ENCODE measurements at regions not wholly inside any gene's neighbourhood (a gene's known extent, or its start where the extent isn't known, plus 50 kb on each side); places are given as distances from the start of the nearest gene placed in this dataset.

GRCh38 chr3:43197181-43197580, 89.2 kb upstream of the SNRK start:
- DNase-seq (no peak), FAIRE-seq (no peak)
- no peak for TF ChIP-seq CTCF (IDR thresholded peaks at IDR 0.05; ENCODE audit: borderline replicate concordance, extremely low read depth, insufficient read depth)

GRCh38 chr3:43196721-43197120, 89.6 kb upstream of the SNRK start:
- no peak overlapping the region for H3K4me3 ChIP-seq (ENCODE audit: low read length in 3 of 3)
- no peaks in the 10 kb centered on the region for H3K9me3 ChIP-seq (ENCODE audit: control insufficient read depth in 2 of 3, insufficient read depth in 1 of 3, low read length in 3 of 3)
- FAIRE-seq (no peak), DNase-seq (no peak)
- no peak overlapping the region for H3K9ac ChIP-seq (ENCODE audit: low read length in 3 of 3)
- H3K36me3 ChIP-seq (ENCODE audit: control insufficient read depth in 2 of 3, insufficient read depth in 3 of 3, low read length in 3 of 3) = no peaks in the 10 kb centered on the region
- H3K27me3 ChIP-seq (ENCODE audit: control insufficient read depth, insufficient read depth, low read length) = no peaks in the 10 kb centered on the region
- no peak overlapping the region for H3K27ac ChIP-seq (ENCODE audit: low read depth in 2 of 2, low read length in 2 of 2)
- intact Hi-C loops (cut with DNase I) = no loop called here
- no peak for TF ChIP-seq CTCF (IDR thresholded peaks at IDR 0.05; ENCODE audit: borderline replicate concordance, extremely low read depth, insufficient read depth)
- H3K4me1 ChIP-seq (ENCODE audit: control insufficient read depth in 2 of 3, insufficient read depth in 2 of 3, low read depth in 1 of 3, low read length in 3 of 3) = peaks cover 0 to 6% (median 5%) of the 10 kb centered on the region in 3 donors

More at GRCh38 chr3:43197181-43197580, 89.2 kb upstream of the SNRK start:
- H3K27ac ChIP-seq (ENCODE audit: low read depth in 2 of 2, low read length in 2 of 2) = no peak overlapping the region
- intact Hi-C loops (cut with DNase I) = no loop called here
- H3K9me3 ChIP-seq (ENCODE audit: control insufficient read depth in 2 of 3, insufficient read depth in 1 of 3, low read length in 3 of 3) = no peaks in the 10 kb centered on the region
- H3K9ac ChIP-seq (ENCODE audit: low read length in 3 of 3) = no peak overlapping the region
- no peaks in the 10 kb centered on the region for H3K27me3 ChIP-seq (ENCODE audit: control insufficient read depth, insufficient read depth, low read length)
- H3K4me3 ChIP-seq (ENCODE audit: low read length in 3 of 3) = no peak overlapping the region
- peaks cover 0 to 6% (median 5%) of the 10 kb centered on the region in 3 donors for H3K4me1 ChIP-seq (ENCODE audit: control insufficient read depth in 2 of 3, insufficient read depth in 2 of 3, low read depth in 1 of 3, low read length in 3 of 3)
- no peaks in the 10 kb centered on the region for H3K36me3 ChIP-seq (ENCODE audit: control insufficient read depth in 2 of 3, insufficient read depth in 3 of 3, low read length in 3 of 3)

GRCh38 chr3:43195115-43195498, 89.2 kb upstream of the POMGNT2 start:
- Histone ChIP-seq H3K9ac (ENCODE audit: low read length in 3 of 3) (no peak overlapping the region), H3K36me3 (ENCODE audit: control insufficient read depth in 2 of 3, insufficient read depth in 3 of 3, low read length in 3 of 3) (no peaks in the 10 kb centered on the region), H3K4me1 (ENCODE audit: control insufficient read depth in 2 of 3, insufficient read depth in 2 of 3, low read depth in 1 of 3, low read length in 3 of 3) (peaks cover 0 to 6% (median 5%) of the 10 kb centered on the region in 3 donors), H3K9me3 (ENCODE audit: control insufficient read depth in 2 of 3, insufficient read depth in 1 of 3, low read length in 3 of 3) (no peaks in the 10 kb centered on the region), H3K27me3 (ENCODE audit: control insufficient read depth, insufficient read depth, low read length) (no peaks in the 10 kb centered on the region), H3K27ac (ENCODE audit: low read depth in 2 of 2, low read length in 2 of 2) (no peak overlapping the region), H3K4me3 (ENCODE audit: low read length in 3 of 3) (no peak overlapping the region)
- no peak for TF ChIP-seq CTCF (IDR thresholded peaks at IDR 0.05; ENCODE audit: borderline replicate concordance, extremely low read depth, insufficient read depth)
- FAIRE-seq (no peak), DNase-seq (no peak)
- intact Hi-C loops (cut with DNase I) = no loop called here

GRCh38 chr3:43194490-43195114, 88.7 kb upstream of the POMGNT2 start:
- Histone ChIP-seq H3K9me3 (ENCODE audit: control insufficient read depth in 2 of 3, insufficient read depth in 1 of 3, low read length in 3 of 3) (no peaks in the 10 kb centered on the region), H3K4me1 (ENCODE audit: control insufficient read depth in 2 of 3, insufficient read depth in 2 of 3, low read depth in 1 of 3, low read length in 3 of 3) (peaks cover 0 to 6% (median 5%) of the 10 kb centered on the region in 3 donors), H3K27me3 (ENCODE audit: control insufficient read depth, insufficient read depth, low read length) (no peaks in the 10 kb centered on the region), H3K4me3 (ENCODE audit: low read length in 3 of 3) (no peak overlapping the region), H3K9ac (ENCODE audit: low read length in 3 of 3) (no peak overlapping the region), H3K27ac (ENCODE audit: low read depth in 2 of 2, low read length in 2 of 2) (no peak overlapping the region), H3K36me3 (ENCODE audit: control insufficient read depth in 2 of 3, insufficient read depth in 3 of 3, low read length in 3 of 3) (no peaks in the 10 kb centered on the region)
- intact Hi-C loops (cut with DNase I) = no loop called here
- FAIRE-seq (no peak), DNase-seq (no peak)
- TF ChIP-seq CTCF (IDR thresholded peaks at IDR 0.05; ENCODE audit: borderline replicate concordance, extremely low read depth, insufficient read depth) = no peak
